K562 (cell line): ENCODE measurements at regions not wholly inside any gene's neighbourhood (a gene's known extent, or its start where the extent isn't known, plus 50 kb on each side); places are given as distances from the start of the nearest gene placed in this dataset.

Source experiments
- ATAC-seq: fragments of 200-7000 bp; cut with Tn5 transposase; 3 replicates; pipeline ENCODE4 v1.9.1; 2020; ENCODE audit warnings: moderate library complexity
- BruUV-seq: library from RNA; stranded (reverse); fragments of 400-500 nt; replicated peaks from 2 replicates; lab custom pipeline; 2021; lab: Mats Ljungman, UMichigan
- CTCF ChIA-PET: fragments of 300-600 bp; formaldehyde crosslinking; extraction: SDS; loops from one replicate; lab custom pipeline; 2021; ENCODE audit warnings: low intra/inter-chr PET ratio; lab: Yijun Ruan, JAX
- POLR2A ChIA-PET: fragments of 300-600, 350-650 bp; sonication (Branson Sonifier 250); formaldehyde crosslinking; extraction: SDS; loops from one replicate; lab custom pipeline; 2021; ENCODE audit warnings: antibody characterized with exemption, inconsistent platforms; lab: Yijun Ruan, JAX
- DNase-seq, 4 experiments: peaks; one replicate each; pipeline versions ENCODE4 v3.0.0 to v3.0.0-alpha.2; 2011 to 2018; ENCODE audit warnings: low spot score in 3 of 4, mixed read lengths in 3 of 4; ENCODE audit errors: extremely low read depth in 1 of 4
- FAIRE-seq: peaks from 2 replicates; lab custom pipeline; 2011; peaks lifted over from hg19 to GRCh38; lab: Jason Lieb, UNC
- H2AFZ ChIP-seq: 2 replicates; pipeline ENCODE4 v1.6.0; 2011; ENCODE audit warnings: low read depth, low read length, control low read depth, inconsistent platforms
- H3K27ac ChIP-seq: fragments of 200-600 bp; 3 replicates; pipeline ENCODE4 v1.8.0; 2011; ENCODE audit warnings: low read depth, mild to moderate bottlenecking, control low read depth, inconsistent platforms, low read length, moderate library complexity, mixed read lengths; ENCODE audit errors: extremely low read depth
- H3K27me3 ChIP-seq, 2 experiments: fragments of 300-600 bp in 1 of 2; 2 replicates in 1 of 2; 3 replicates in 1 of 2; pipeline versions ENCODE4 v1.6.0 to v1.8.0; 2011; ENCODE audit warnings: inconsistent platforms in 2 of 2, low read length in 2 of 2, mild to moderate bottlenecking in 1 of 2, mixed read lengths in 1 of 2, moderate library complexity in 1 of 2; ENCODE audit not compliant: control insufficient read depth in 2 of 2, insufficient read depth in 2 of 2
- H3K36me3 ChIP-seq: fragments of 300-600 bp; 3 replicates; pipeline ENCODE4 v1.8.0; 2011; ENCODE audit warnings: mild to moderate bottlenecking, low read length, inconsistent platforms; ENCODE audit not compliant: control insufficient read depth, insufficient read depth
- H3K4me1 ChIP-seq, 2 experiments: fragments of 200-600 bp in 1 of 2; replicated peaks in 1 of 2; 2 replicates in 1 of 2; 3 replicates in 1 of 2; pipeline versions ENCODE4 v1.5.1 to v1.8.0; 2011; ENCODE audit warnings: inconsistent platforms in 2 of 2, low read length in 2 of 2, mild to moderate bottlenecking in 1 of 2, mixed read lengths in 1 of 2, moderate library complexity in 1 of 2; ENCODE audit not compliant: control insufficient read depth in 2 of 2, insufficient read depth in 2 of 2
- H3K4me2 ChIP-seq: 2 replicates; pipeline ENCODE4 v1.6.1; 2011; ENCODE audit warnings: low read length, control low read depth, inconsistent platforms, mixed read lengths; ENCODE audit not compliant: insufficient read depth
- H3K4me3 ChIP-seq: fragments of 200-600 bp; sonication (generic), shearing (Covaris generic); 2 replicates; pipeline ENCODE4 v1.5.1; 2016; ENCODE audit warnings: control low read depth, inconsistent platforms
- H3K79me2 ChIP-seq: fragments of 200-600 bp; 3 replicates; pipeline ENCODE4 v1.8.0; 2011; ENCODE audit warnings: low read length, inconsistent platforms; ENCODE audit not compliant: control insufficient read depth, insufficient read depth
- H3K9ac ChIP-seq, 2 experiments: 2 replicates each; pipeline versions ENCODE4 v1.6.0 to v1.6.1; 2011; ENCODE audit warnings: low read depth in 2 of 2, low read length in 2 of 2, control low read depth in 1 of 2, inconsistent platforms in 1 of 2, mild to moderate bottlenecking in 1 of 2, mixed read lengths in 1 of 2; ENCODE audit not compliant: insufficient read depth in 1 of 2
- H3K9me1 ChIP-seq: one replicate; pipeline ENCODE4 v1.6.0; 2011; ENCODE audit warnings: inconsistent platforms, mild to moderate bottlenecking, low read length, moderate library complexity; ENCODE audit not compliant: control insufficient read depth, insufficient read depth
- H3K9me3 ChIP-seq: replicated peaks from 2 replicates; pipeline ENCODE4 v1.5.1; 2011; ENCODE audit warnings: low read depth, low read length, inconsistent platforms; ENCODE audit not compliant: control insufficient read depth, insufficient read depth
- H4K20me1 ChIP-seq: replicated peaks from 2 replicates; pipeline ENCODE4 v1.6.1; 2011; ENCODE audit warnings: low read length, inconsistent platforms, mixed read lengths; ENCODE audit not compliant: control insufficient read depth, insufficient read depth
- FOS ChIP-seq: IDR thresholded peaks from 3 replicates; pipeline ENCODE4 v1.6.1; 2011; ENCODE audit not compliant: insufficient read length; ENCODE audit errors: extremely low read depth
- WGBS: fragments of 100-300 bp; shearing (Covaris generic); methylation state at CpG from one replicate; pipeline ENCODE4 v1.1.6; 2016; ENCODE audit warnings: low coverage, mixed read lengths; ENCODE audit not compliant: insufficient coverage; ENCODE audit errors: missing lambda C conversion rate; 5-methylcytosine and 5-hydroxymethylcytosine counted together
- in situ Hi-C: fragments of 300-500 bp; cut with MboI; formaldehyde crosslinking; loops from 4 replicates; pipeline ENCODE4 v1.15.0; 2018; ENCODE audit warnings: inconsistent platforms, mixed read lengths
- intact Hi-C: fragments of 100-400 bp; cut with micrococcal nuclease; formaldehyde crosslinking; loops from 2 replicates; pipeline ENCODE4 v1.14.2; 2022
- TF ChIP-seq, protein P1 (sequence below), 3 experiments: IDR thresholded peaks in 2 of 3; conservative IDR thresholded peaks in 1 of 3; 2 replicates each; pipeline ENCODE4 v1.5.1; 2011 to 2012; ENCODE audit warnings: low read length in 3 of 3, mild to moderate bottlenecking in 3 of 3, control low read depth in 2 of 3, improper control_type of control experiment in 1 of 3, inconsistent platforms in 1 of 3, low read depth in 1 of 3, mixed read lengths in 1 of 3, moderate library complexity in 1 of 3; ENCODE audit not compliant: insufficient read depth in 2 of 3

DNA sequence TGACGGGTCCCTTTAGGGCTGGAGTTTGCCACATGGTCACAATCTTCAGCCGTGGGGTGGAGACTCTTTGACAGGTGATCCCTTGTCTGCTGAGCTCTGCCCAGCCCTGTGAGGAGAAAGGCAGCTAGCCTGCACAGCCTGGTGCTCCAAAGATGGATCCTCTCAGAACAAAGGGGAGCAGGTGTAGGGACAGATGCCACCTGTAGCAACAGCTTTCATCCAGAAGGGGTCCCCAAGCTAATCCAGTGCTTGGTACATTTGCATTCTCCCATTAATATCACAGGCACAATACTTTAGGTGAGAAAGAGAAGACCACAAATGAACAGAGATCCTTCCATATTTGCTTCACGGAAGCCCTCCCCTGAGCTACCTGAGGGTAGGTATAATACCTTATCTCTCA lies 93.2 kb downstream of the CCDC185 start:
- no TSS peak for BruUV-seq
- H3K9ac ChIP-seq, result no peak overlapping the region
- intact Hi-C loops (no loop called here), in situ Hi-C loops (no loop called here)
- no peaks in the 10 kb centered on the region for H3K9me1 ChIP-seq
- H3K27me3 ChIP-seq, result peaks cover 32 to 64% of the 10 kb centered on the region in 2 experiments
- TF ChIP-seq, protein P1, sequence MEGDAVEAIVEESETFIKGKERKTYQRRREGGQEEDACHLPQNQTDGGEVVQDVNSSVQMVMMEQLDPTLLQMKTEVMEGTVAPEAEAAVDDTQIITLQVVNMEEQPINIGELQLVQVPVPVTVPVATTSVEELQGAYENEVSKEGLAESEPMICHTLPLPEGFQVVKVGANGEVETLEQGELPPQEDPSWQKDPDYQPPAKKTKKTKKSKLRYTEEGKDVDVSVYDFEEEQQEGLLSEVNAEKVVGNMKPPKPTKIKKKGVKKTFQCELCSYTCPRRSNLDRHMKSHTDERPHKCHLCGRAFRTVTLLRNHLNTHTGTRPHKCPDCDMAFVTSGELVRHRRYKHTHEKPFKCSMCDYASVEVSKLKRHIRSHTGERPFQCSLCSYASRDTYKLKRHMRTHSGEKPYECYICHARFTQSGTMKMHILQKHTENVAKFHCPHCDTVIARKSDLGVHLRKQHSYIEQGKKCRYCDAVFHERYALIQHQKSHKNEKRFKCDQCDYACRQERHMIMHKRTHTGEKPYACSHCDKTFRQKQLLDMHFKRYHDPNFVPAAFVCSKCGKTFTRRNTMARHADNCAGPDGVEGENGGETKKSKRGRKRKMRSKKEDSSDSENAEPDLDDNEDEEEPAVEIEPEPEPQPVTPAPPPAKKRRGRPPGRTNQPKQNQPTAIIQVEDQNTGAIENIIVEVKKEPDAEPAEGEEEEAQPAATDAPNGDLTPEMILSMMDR (IDR thresholded peaks at IDR 0.05 in 2 of 3, conservative IDR thresholded peaks at IDR 0.05 in 1 of 3; ENCODE audit: insufficient read depth in 2 of 3, low read depth in 1 of 3, low read length in 3 of 3), result peak in 1 of 3 experiments; percentile 17; a peak in 1 of 6 replicates
- TF ChIP-seq FOS, result no peak
- POLR2A ChIA-PET, result interaction anchor here (0.6 kb wide), 1 partner anchor 92 kb away, joined by 4 read pairs; no protein-coding TSS in a partner anchor
- H3K4me3 ChIP-seq, result no peak overlapping the region
- CTCF ChIA-PET, result no interaction called here
- DNase-seq (no peak), FAIRE-seq (no peak), ATAC-seq (peak; percentile 64)
- H3K9me3 ChIP-seq, result no peaks in the 10 kb centered on the region
- H3K36me3 ChIP-seq, result no peaks in the 10 kb centered on the region
- 0% methylated on average over 3 of the region's 3 CpGs for WGBS
- no peaks in the 10 kb centered on the region for H4K20me1 ChIP-seq
- H3K4me1 ChIP-seq, result no peaks in the 10 kb centered on the region
- H3K4me2 ChIP-seq, result no peak overlapping the region
- H3K27ac ChIP-seq, result no peak overlapping the region
- no peak overlapping the region for H2AFZ ChIP-seq
- H3K79me2 ChIP-seq, result no peaks in the 10 kb centered on the region
